ENCODE measurements at regions not wholly inside any gene's neighbourhood (a gene's known extent, or its start where the extent isn't known, plus 50 kb on each side); places are given as distances from the start of the nearest gene placed in this dataset.
A peak's percentile ranks its signal among the peaks of the same experiment; 100 is the strongest.

GRCh38 chr7:84294847-84295455 lies 100.4 kb upstream of the SEMA3A start:
- TF ChIP-seq EZH2 (optimal IDR thresholded peaks at IDR 0.05; ENCODE audit: low read depth, low read length) (no peak), CTCF (IDR thresholded peaks at IDR 0.05; ENCODE audit: low read length) (no peak), EZH2phosphoT487 (IDR thresholded peaks at IDR 0.05; ENCODE audit: low read length) (no peak)
- H3K27ac ChIP-seq (ENCODE audit: low read length) = no peak overlapping the region

GRCh38 chr7:84294391-84294790 lies 99.8 kb upstream of the SEMA3A start:
- Histone ChIP-seq H4K20me1 (ENCODE audit: insufficient read depth, low read length) (no peaks in the 10 kb centered on the region), H3F3A (ENCODE audit: insufficient read depth, low read length) (no peaks in the 10 kb centered on the region), H3K4me1 (ENCODE audit: low read length) (no peaks in the 10 kb centered on the region), H2AFZ (ENCODE audit: low read length) (no peak overlapping the region), H3K4me3 (ENCODE audit: low read length) (no peak overlapping the region), H3K9me3 (replicated peaks; ENCODE audit: insufficient read depth, low read length) (no peaks in the 10 kb centered on the region), H3K79me2 (ENCODE audit: low read length) (no peaks in the 10 kb centered on the region), H3K27me3 (replicated peaks; ENCODE audit: insufficient read depth, low read length) (no peaks in the 10 kb centered on the region), H3K4me2 (ENCODE audit: low read depth, low read length) (no peak overlapping the region), H3K9ac (ENCODE audit: low read length) (no peak overlapping the region), H3K27ac (ENCODE audit: low read length) (no peak overlapping the region), H3K9me2 (replicated peaks; ENCODE audit: insufficient read depth, low read length) (no peaks in the 10 kb centered on the region), H3K36me3 (replicated peaks; ENCODE audit: insufficient read depth, low read length) (no peaks in the 10 kb centered on the region)
- DNase-seq = no peak
- TF ChIP-seq EZH2phosphoT487 (IDR thresholded peaks at IDR 0.05; ENCODE audit: low read length) (no peak), EZH2 (optimal IDR thresholded peaks at IDR 0.05; ENCODE audit: low read depth, low read length) (no peak), CTCF (IDR thresholded peaks at IDR 0.05; ENCODE audit: low read length) (no peak)

More at GRCh38 chr7:84294847-84295455, 100.4 kb upstream of the SEMA3A start:
- no peaks in the 10 kb centered on the region for H3K9me3 ChIP-seq (replicated peaks; ENCODE audit: insufficient read depth, low read length)
- no peaks in the 10 kb centered on the region for H3K79me2 ChIP-seq (ENCODE audit: low read length)
- H3K9ac ChIP-seq (ENCODE audit: low read length) = no peak overlapping the region
- no peaks in the 10 kb centered on the region for H3K27me3 ChIP-seq (replicated peaks; ENCODE audit: insufficient read depth, low read length)
- no peaks in the 10 kb centered on the region for H3K4me1 ChIP-seq (ENCODE audit: low read length)
- H3K4me2 ChIP-seq (ENCODE audit: low read depth, low read length) = no peak overlapping the region
- H3K9me2 ChIP-seq (replicated peaks; ENCODE audit: insufficient read depth, low read length) = no peaks in the 10 kb centered on the region
- DNase-seq = no peak
- H3K4me3 ChIP-seq (ENCODE audit: low read length) = no peak overlapping the region
- H4K20me1 ChIP-seq (ENCODE audit: insufficient read depth, low read length) = no peaks in the 10 kb centered on the region
- no peak overlapping the region for H2AFZ ChIP-seq (ENCODE audit: low read length)
- no peaks in the 10 kb centered on the region for H3F3A ChIP-seq (ENCODE audit: insufficient read depth, low read length)
- H3K36me3 ChIP-seq (replicated peaks; ENCODE audit: insufficient read depth, low read length) = no peaks in the 10 kb centered on the region

GRCh38 chr7:84291756-84292155 lies 97.2 kb upstream of the SEMA3A start:
- Histone ChIP-seq H3K27me3 (replicated peaks; ENCODE audit: insufficient read depth, low read length) (no peaks in the 10 kb centered on the region), H3K27ac (ENCODE audit: low read length) (no peak overlapping the region), H2AFZ (ENCODE audit: low read length) (0 out of 2 replicates have a peak overlapping the region, but pooled peaks have one; percentile 7), H3K9me2 (replicated peaks; ENCODE audit: insufficient read depth, low read length) (no peaks in the 10 kb centered on the region), H3K36me3 (replicated peaks; ENCODE audit: insufficient read depth, low read length) (no peaks in the 10 kb centered on the region), H3K79me2 (ENCODE audit: low read length) (no peaks in the 10 kb centered on the region), H4K20me1 (ENCODE audit: insufficient read depth, low read length) (no peaks in the 10 kb centered on the region), H3K9me3 (replicated peaks; ENCODE audit: insufficient read depth, low read length) (no peaks in the 10 kb centered on the region), H3K4me1 (ENCODE audit: low read length) (no peaks in the 10 kb centered on the region), H3K4me2 (ENCODE audit: low read depth, low read length) (no peak overlapping the region), H3K9ac (ENCODE audit: low read length) (no peak overlapping the region), H3K4me3 (ENCODE audit: low read length) (no peak overlapping the region), H3F3A (ENCODE audit: insufficient read depth, low read length) (no peaks in the 10 kb centered on the region)
- TF ChIP-seq EZH2phosphoT487 (IDR thresholded peaks at IDR 0.05; ENCODE audit: low read length) (no peak), CTCF (IDR thresholded peaks at IDR 0.05; ENCODE audit: low read length) (no peak), EZH2 (optimal IDR thresholded peaks at IDR 0.05; ENCODE audit: low read depth, low read length) (no peak)
- no peak for DNase-seq

All from MM.1S (cell line).